Neural cell (in vitro differentiated cells): ENCODE measurements at regions not wholly inside any gene's neighbourhood (a gene's known extent, or its start where the extent isn't known, plus 50 kb on each side); places are given as distances from the start of the nearest gene placed in this dataset.

Experiments
- H2AFZ ChIP-seq: fragments of 200-600, 300-800 bp; sonication (generic), shearing (Covaris generic); 2 replicates; pipeline ENCODE4 v1.6.0; 2014; ENCODE audit warnings: low read depth, mild to moderate bottlenecking, antibody characterized with exemption, low read length, moderate library complexity
- H3F3A ChIP-seq: fragments of 200-600 bp; shearing (Covaris generic); 2 replicates; pipeline ENCODE4 v1.6.1; 2016; ENCODE audit warnings: mild to moderate bottlenecking, moderate library complexity, mixed read lengths, antibody characterized with exemption, low read length; ENCODE audit not compliant: insufficient read depth, poor library complexity, severe bottlenecking
- H3K27ac ChIP-seq: fragments of 200-600, 300-800 bp; sonication (generic), shearing (Covaris generic); 2 replicates; pipeline ENCODE4 v1.5.1; 2014; ENCODE audit warnings: mild to moderate bottlenecking, low read length, moderate library complexity
- H3K27me3 ChIP-seq: fragments of 300-800, 200-600 bp; sonication (generic), shearing (Covaris generic); 2 replicates; pipeline ENCODE4 v1.6.0; 2014; ENCODE audit warnings: mild to moderate bottlenecking, low read depth, low read length, moderate library complexity; ENCODE audit not compliant: insufficient read depth
- H3K36me3 ChIP-seq: fragments of 300-800, 200-600 bp; sonication (generic), shearing (Covaris generic); 2 replicates; pipeline ENCODE4 v1.5.1; 2014; ENCODE audit warnings: mild to moderate bottlenecking, antibody characterized with exemption, low read length, moderate library complexity; ENCODE audit not compliant: insufficient read depth
- H3K4me2 ChIP-seq: fragments of 300-800, 200-600 bp; sonication (generic), shearing (Covaris generic); 2 replicates; pipeline ENCODE4 v1.6.0; 2014; ENCODE audit warnings: mild to moderate bottlenecking, low read length
- H3K4me3 ChIP-seq: fragments of 300-800, 200-600 bp; sonication (generic), shearing (Covaris generic); 2 replicates; pipeline ENCODE4 v1.5.1; 2014; ENCODE audit warnings: mild to moderate bottlenecking, low read length, moderate library complexity
- H3K79me2 ChIP-seq: fragments of 200-600 bp; shearing (Covaris generic); replicated peaks from 2 replicates; pipeline ENCODE4 v1.6.0; 2014; ENCODE audit warnings: mild to moderate bottlenecking, low read length, moderate library complexity; ENCODE audit not compliant: insufficient read depth
- H3K9ac ChIP-seq: fragments of 300-800, 200-600 bp; sonication (generic), shearing (Covaris generic); 2 replicates; pipeline ENCODE4 v1.6.1; 2016; ENCODE audit warnings: mild to moderate bottlenecking, low read length, mixed read lengths
- H3K9me2 ChIP-seq: fragments of 200-600 bp; shearing (Covaris generic); 2 replicates; pipeline ENCODE4 v1.6.1; 2016; ENCODE audit warnings: mild to moderate bottlenecking, low read length, mixed read lengths; ENCODE audit not compliant: insufficient read depth
- H3K9me3 ChIP-seq: fragments of 200-600, 300-800 bp; sonication (generic), shearing (Covaris generic); 2 replicates; pipeline ENCODE4 v1.6.1; 2016; ENCODE audit warnings: mild to moderate bottlenecking, mixed run types, low read length, moderate library complexity, mixed read lengths
- H4K20me1 ChIP-seq: fragments of 200-600 bp; shearing (Covaris generic); 2 replicates; pipeline ENCODE4 v1.6.1; 2016; ENCODE audit warnings: mild to moderate bottlenecking, mixed run types; ENCODE audit not compliant: insufficient read depth
- EP300 ChIP-seq: fragments of 450-650 bp; conservative IDR thresholded peaks from 2 replicates; pipeline ENCODE4 v1.6.1; 2014; ENCODE audit warnings: antibody characterized with exemption, mild to moderate bottlenecking, moderate library complexity; ENCODE audit not compliant: poor library complexity, severe bottlenecking
- EZH2 ChIP-seq: fragments of 200-600, 300-800 bp; shearing (Covaris generic), sonication (generic); IDR thresholded peaks from 2 replicates; pipeline ENCODE4 v1.6.1; 2014; ENCODE audit warnings: antibody characterized with exemption, low read length, borderline replicate concordance, mild to moderate bottlenecking; ENCODE audit not compliant: insufficient read depth, poor library complexity, severe bottlenecking
- MXI1 ChIP-seq: fragments of 450-650 bp; conservative IDR thresholded peaks from 2 replicates; pipeline ENCODE4 v1.6.1; 2014; ENCODE audit warnings: antibody characterized with exemption, mild to moderate bottlenecking; ENCODE audit not compliant: poor library complexity, severe bottlenecking
- POLR2AphosphoS5 ChIP-seq: IDR thresholded peaks from 2 replicates; pipeline ENCODE4 v1.6.1; 2012
- RAD21 ChIP-seq: fragments of 450-650 bp; conservative IDR thresholded peaks from 2 replicates; pipeline ENCODE4 v1.6.1; 2014; ENCODE audit warnings: antibody characterized with exemption, mild to moderate bottlenecking, moderate library complexity
- SMC3 ChIP-seq: fragments of 450-650 bp; conservative IDR thresholded peaks from 2 replicates; pipeline ENCODE4 v1.6.1; 2014; ENCODE audit warnings: antibody characterized with exemption, mild to moderate bottlenecking, moderate library complexity; ENCODE audit not compliant: poor library complexity
- TAF1 ChIP-seq: IDR thresholded peaks from 2 replicates; pipeline ENCODE4 v1.6.1; 2012; ENCODE audit warnings: low read depth
- TF ChIP-seq, protein P1 (sequence below): IDR thresholded peaks from 2 replicates; pipeline ENCODE4 v1.6.1; 2012; ENCODE audit warnings: borderline replicate concordance
- TF ChIP-seq, protein P2 (sequence below): fragments of 450-650 bp; IDR thresholded peaks from 2 replicates; pipeline ENCODE4 v1.5.1; 2014; ENCODE audit warnings: antibody characterized with exemption, mild to moderate bottlenecking, moderate library complexity; ENCODE audit not compliant: poor library complexity, severe bottlenecking

DNA sequence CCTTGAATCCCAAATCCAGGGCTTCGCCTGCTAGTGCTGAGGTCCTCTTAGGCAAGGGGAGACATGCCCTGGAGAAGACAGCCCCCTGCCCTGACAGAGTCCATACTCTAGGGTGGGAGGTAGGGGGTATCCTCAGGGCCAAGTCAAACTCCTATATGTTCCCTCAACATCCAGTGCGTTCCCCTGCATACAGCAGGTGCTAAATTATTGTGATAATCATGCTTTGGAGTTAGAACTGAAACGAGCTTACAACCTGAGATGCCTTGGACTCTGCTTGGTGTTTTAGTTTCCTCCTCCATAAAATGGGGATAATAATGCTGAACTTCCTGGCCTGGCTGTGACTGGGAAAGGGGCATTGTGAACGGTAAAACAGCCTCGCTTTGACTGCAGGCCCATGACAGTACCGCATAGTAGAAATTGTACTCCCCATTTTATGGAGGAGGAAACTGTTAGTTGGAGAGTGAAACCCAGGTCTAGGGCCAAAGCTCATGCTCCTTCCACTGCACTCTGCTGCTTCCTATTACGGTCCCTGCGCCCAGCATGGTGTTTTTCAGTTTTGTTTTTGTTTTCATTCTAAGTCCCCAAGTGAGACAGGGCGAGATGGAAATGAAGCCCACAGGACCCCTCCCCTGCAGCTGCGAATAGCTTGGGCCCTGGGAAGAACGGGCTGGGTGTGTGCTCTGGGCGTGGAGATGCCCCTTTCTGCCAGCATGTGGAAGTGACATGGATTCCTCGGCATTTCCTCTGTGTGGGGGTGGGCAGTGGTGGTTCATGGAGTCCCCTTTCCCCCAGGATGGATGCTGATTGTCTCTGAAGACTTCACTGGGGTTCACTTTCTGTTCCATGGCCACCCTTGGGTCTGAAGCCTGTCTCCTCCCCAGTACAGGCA is 162.5 kb downstream of the VEGFA start:
- H3K9me3 ChIP-seq, result no peaks in the 10 kb centered on the region
- H3K27me3 ChIP-seq, result no peaks in the 10 kb centered on the region
- no peak overlapping the region for H2AFZ ChIP-seq
- H3K4me2 ChIP-seq, result no peak overlapping the region
- no peaks in the 10 kb centered on the region for H3K9me2 ChIP-seq
- no peak overlapping the region for H3K27ac ChIP-seq
- H3K9ac ChIP-seq, result no peak overlapping the region
- H3K4me3 ChIP-seq, result no peak overlapping the region
- H4K20me1 ChIP-seq, result no peaks in the 10 kb centered on the region
- TF ChIP-seq MXI1 (no peak), EZH2 (no peak), TAF1 (no peak), SMC3 (no peak), POLR2AphosphoS5 (no peak), EP300 (no peak), RAD21 (no peak)
- TF ChIP-seq, protein P1, sequence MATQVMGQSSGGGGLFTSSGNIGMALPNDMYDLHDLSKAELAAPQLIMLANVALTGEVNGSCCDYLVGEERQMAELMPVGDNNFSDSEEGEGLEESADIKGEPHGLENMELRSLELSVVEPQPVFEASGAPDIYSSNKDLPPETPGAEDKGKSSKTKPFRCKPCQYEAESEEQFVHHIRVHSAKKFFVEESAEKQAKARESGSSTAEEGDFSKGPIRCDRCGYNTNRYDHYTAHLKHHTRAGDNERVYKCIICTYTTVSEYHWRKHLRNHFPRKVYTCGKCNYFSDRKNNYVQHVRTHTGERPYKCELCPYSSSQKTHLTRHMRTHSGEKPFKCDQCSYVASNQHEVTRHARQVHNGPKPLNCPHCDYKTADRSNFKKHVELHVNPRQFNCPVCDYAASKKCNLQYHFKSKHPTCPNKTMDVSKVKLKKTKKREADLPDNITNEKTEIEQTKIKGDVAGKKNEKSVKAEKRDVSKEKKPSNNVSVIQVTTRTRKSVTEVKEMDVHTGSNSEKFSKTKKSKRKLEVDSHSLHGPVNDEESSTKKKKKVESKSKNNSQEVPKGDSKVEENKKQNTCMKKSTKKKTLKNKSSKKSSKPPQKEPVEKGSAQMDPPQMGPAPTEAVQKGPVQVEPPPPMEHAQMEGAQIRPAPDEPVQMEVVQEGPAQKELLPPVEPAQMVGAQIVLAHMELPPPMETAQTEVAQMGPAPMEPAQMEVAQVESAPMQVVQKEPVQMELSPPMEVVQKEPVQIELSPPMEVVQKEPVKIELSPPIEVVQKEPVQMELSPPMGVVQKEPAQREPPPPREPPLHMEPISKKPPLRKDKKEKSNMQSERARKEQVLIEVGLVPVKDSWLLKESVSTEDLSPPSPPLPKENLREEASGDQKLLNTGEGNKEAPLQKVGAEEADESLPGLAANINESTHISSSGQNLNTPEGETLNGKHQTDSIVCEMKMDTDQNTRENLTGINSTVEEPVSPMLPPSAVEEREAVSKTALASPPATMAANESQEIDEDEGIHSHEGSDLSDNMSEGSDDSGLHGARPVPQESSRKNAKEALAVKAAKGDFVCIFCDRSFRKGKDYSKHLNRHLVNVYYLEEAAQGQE, result no peak
- TF ChIP-seq, protein P2, sequence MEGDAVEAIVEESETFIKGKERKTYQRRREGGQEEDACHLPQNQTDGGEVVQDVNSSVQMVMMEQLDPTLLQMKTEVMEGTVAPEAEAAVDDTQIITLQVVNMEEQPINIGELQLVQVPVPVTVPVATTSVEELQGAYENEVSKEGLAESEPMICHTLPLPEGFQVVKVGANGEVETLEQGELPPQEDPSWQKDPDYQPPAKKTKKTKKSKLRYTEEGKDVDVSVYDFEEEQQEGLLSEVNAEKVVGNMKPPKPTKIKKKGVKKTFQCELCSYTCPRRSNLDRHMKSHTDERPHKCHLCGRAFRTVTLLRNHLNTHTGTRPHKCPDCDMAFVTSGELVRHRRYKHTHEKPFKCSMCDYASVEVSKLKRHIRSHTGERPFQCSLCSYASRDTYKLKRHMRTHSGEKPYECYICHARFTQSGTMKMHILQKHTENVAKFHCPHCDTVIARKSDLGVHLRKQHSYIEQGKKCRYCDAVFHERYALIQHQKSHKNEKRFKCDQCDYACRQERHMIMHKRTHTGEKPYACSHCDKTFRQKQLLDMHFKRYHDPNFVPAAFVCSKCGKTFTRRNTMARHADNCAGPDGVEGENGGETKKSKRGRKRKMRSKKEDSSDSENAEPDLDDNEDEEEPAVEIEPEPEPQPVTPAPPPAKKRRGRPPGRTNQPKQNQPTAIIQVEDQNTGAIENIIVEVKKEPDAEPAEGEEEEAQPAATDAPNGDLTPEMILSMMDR, result no peak
- no peaks in the 10 kb centered on the region for H3K79me2 ChIP-seq
- H3K36me3 ChIP-seq, result no peaks in the 10 kb centered on the region
- H3F3A ChIP-seq, result no peaks in the 10 kb centered on the region

DNA sequence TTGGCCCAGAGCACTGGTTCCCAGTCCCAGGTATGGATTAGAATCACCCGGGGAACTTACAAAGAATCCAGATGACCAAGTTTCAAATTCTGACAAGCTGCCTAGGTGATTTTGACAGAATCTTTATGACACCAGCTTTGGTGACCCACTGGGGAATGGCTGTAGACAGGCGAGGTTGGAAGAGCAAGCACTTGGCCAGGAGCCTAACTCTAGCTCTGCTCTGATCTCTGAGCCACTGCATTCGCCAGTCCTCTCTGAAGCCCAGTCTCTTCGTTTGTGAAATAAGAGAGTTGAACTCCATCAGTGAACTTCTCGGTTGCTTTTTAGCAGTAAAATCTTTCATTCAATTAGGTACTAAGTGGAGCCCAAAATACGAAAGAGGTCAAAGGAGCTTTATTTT is 161.2 kb downstream of the VEGFA start:
- Histone ChIP-seq H3K36me3 (no peaks in the 10 kb centered on the region), H3K4me2 (no peak overlapping the region), H3K79me2 (no peaks in the 10 kb centered on the region), H3K27ac (no peak overlapping the region), H4K20me1 (no peaks in the 10 kb centered on the region), H3F3A (no peaks in the 10 kb centered on the region), H3K9ac (no peak overlapping the region), H3K9me2 (no peaks in the 10 kb centered on the region), H2AFZ (no peak overlapping the region), H3K27me3 (no peaks in the 10 kb centered on the region), H3K4me3 (no peak overlapping the region), H3K9me3 (no peaks in the 10 kb centered on the region)
- TF ChIP-seq, protein P2, result no peak
- TF ChIP-seq TAF1 (no peak), EZH2 (no peak), SMC3 (no peak), POLR2AphosphoS5 (no peak), MXI1 (no peak), RAD21 (no peak), EP300 (no peak)
- TF ChIP-seq, protein P1, result no peak
